Erythroblast (primary cell): ENCODE measurements at regions not wholly inside any gene's neighbourhood (a gene's known extent, or its start where the extent isn't known, plus 50 kb on each side); places are given as distances from the start of the nearest gene placed in this dataset.

Source experiments
- GATA1 ChIP-seq: IDR thresholded peaks from 2 replicates; pipeline ENCODE4 v1.6.1; 2011; ENCODE audit warnings: low read depth, mild to moderate bottlenecking, control low read depth, low read length, moderate library complexity
- POLR2A ChIP-seq: IDR thresholded peaks from 2 replicates; pipeline ENCODE4 v1.6.1; 2011; ENCODE audit warnings: mild to moderate bottlenecking, low read length

- TF ChIP-seq POLR2A (no peak), GATA1 (no peak)
Observed at GRCh38 chr10:3963191-3963673, 178.2 kb upstream of the KLF6 start.
